ENCODE measurements at regions not wholly inside any gene's neighbourhood (a gene's known extent, or its start where the extent isn't known, plus 50 kb on each side); places are given as distances from the start of the nearest gene placed in this dataset.
"Not testable (repeated sequence)": the region's sequence is repeated elsewhere in the genome, so short reads cannot be mapped to it uniquely, and the experiment has no call there.

- DNase-seq (ENCODE audit: low read depth) = no peak
Measured at GRCh38 chr5:114053372-114053771, 308.5 kb upstream of the KCNN2 start.

- DNase-seq (ENCODE audit: low read depth) = no peak
Measured at GRCh38 chr5:114054594-114054993, 307.3 kb upstream of the KCNN2 start.

GRCh38 chr5:114055318-114056184 is 306.3 kb upstream of the KCNN2 start:
- DNase-seq (ENCODE audit: low read depth) = peak; percentile 18

GRCh38 chr5:114056185-114056538 is 305.7 kb upstream of the KCNN2 start:
- no peak for DNase-seq (ENCODE audit: low read depth)

GRCh38 chr5:114060866-114061265 is 301.0 kb upstream of the KCNN2 start:
- no peak for DNase-seq (ENCODE audit: low read depth)

GRCh38 chr5:114062932-114063867 is 298.7 kb upstream of the KCNN2 start:
- no peak for DNase-seq (ENCODE audit: low read depth)

- DNase-seq (ENCODE audit: low read depth) = no peak
Measured at GRCh38 chr5:114065912-114066311, 296.0 kb upstream of the KCNN2 start.

- DNase-seq (ENCODE audit: low read depth) = no peak
Measured at GRCh38 chr5:114070093-114070722, 291.7 kb upstream of the KCNN2 start.

GRCh38 chr5:114089259-114089658 is 272.6 kb upstream of the KCNN2 start:
- DNase-seq (ENCODE audit: low read depth) = no peak

- DNase-seq (ENCODE audit: low read depth) = no peak
Measured at GRCh38 chr5:114097570-114097969, 264.3 kb upstream of the KCNN2 start.

- DNase-seq (ENCODE audit: low read depth) = no peak
Measured at GRCh38 chr5:114099161-114099560, 262.7 kb upstream of the KCNN2 start.

GRCh38 chr5:114101153-114101552 is 260.7 kb upstream of the KCNN2 start:
- peak; percentile 3 for DNase-seq (ENCODE audit: low read depth)

- DNase-seq (ENCODE audit: low read depth) = no peak
Measured at GRCh38 chr5:114113604-114114003, 248.3 kb upstream of the KCNN2 start.

GRCh38 chr5:114116981-114117380 is 244.9 kb upstream of the KCNN2 start:
- no peak for DNase-seq (ENCODE audit: low read depth)

GRCh38 chr5:114118511-114118910 is 243.4 kb upstream of the KCNN2 start:
- no peak for DNase-seq (ENCODE audit: low read depth)

GRCh38 chr5:114120166-114120565 is 241.7 kb upstream of the KCNN2 start:
- no peak for DNase-seq (ENCODE audit: low read depth)

- DNase-seq (ENCODE audit: low read depth) = no peak
Measured at GRCh38 chr5:114122852-114123251, 239.0 kb upstream of the KCNN2 start.

- DNase-seq (ENCODE audit: low read depth) = no peak
Measured at GRCh38 chr5:114123654-114124053, 238.2 kb upstream of the KCNN2 start.

- no peak for DNase-seq (ENCODE audit: low read depth)
Measured at GRCh38 chr5:114146398-114146797, 215.5 kb upstream of the KCNN2 start.

- no peak for DNase-seq (ENCODE audit: low read depth)
Measured at GRCh38 chr5:114148253-114148652, 213.6 kb upstream of the KCNN2 start.

- DNase-seq (ENCODE audit: low read depth) = not testable (repeated sequence)
Measured at GRCh38 chr5:114148728-114149127, 213.1 kb upstream of the KCNN2 start.

Measured in LHCN-M2 (cell line).